GM19328 (cell line): ENCODE measurements at regions not wholly inside any gene's neighbourhood (a gene's known extent, or its start where the extent isn't known, plus 50 kb on each side); places are given as distances from the start of the nearest gene placed in this dataset.
"Not testable (repeated sequence)": the region's sequence is repeated elsewhere in the genome, so short reads cannot be mapped to it uniquely, and the experiment has no call there.

Source experiments
- ATAC-seq: cut with Tn5 transposase; IDR thresholded peaks from one replicate; pipeline ENCODE4 v1.9.1; 2021; ENCODE audit warnings: mild to moderate bottlenecking, moderate library complexity; ENCODE audit not compliant: unreplicated experiment

DNA sequence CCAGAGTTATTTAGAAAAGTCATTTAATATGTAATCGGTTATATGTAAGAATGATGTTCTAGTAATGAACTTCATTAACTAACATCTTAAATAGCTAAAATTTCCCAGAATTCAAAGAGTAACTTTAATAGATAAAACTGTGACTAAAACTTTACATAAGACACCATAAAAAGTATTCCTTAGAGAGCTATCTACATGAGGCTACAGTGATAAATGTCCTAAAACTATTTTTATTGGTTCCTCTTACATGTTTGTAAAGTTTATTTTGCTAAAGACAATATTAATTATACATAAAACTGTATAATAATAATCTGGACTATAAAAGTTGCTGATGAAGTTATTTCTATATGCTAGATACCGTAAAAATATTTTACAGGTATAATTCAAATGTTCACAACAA is 897.7 kb upstream of the EPHA5 start:
- no peak for ATAC-seq

DNA sequence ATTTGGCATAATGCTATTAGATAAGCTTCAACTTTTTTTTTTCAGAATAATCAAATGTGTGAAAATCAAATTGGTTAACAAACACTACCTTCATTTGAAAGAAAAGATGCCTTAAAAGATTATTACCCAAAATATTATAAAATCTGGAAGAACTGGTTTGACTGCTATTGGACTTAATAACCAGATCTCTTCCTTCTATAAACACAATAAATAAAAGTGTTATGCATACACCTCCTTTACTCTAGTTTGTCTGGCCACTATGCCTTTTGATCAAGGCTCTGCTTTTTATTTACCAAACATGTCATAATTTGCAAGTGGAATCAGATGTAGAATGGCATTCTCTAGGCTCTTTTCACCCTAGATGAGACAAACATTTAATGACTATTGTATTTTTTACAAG is 897.3 kb upstream of the EPHA5 start:
- no peak for ATAC-seq

DNA sequence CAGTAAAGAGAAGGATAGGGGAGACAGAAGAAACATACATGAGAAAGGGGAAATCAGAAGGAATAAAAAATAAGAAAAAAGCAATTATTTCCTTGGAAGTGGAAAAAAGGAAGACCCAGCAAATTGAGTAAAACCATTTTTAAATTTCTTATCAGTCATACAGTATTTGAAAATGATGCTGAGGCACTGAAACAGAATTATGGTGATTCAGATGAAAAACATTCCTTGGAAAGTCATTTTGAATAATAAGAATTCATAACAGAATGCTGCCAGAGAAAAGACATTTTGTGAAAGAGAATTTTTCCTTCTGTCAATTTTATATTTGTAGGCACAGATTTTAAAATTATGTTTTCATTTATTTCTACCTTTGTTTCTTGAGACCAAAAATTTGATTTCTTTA is 895.5 kb upstream of the EPHA5 start:
- no peak for ATAC-seq

DNA sequence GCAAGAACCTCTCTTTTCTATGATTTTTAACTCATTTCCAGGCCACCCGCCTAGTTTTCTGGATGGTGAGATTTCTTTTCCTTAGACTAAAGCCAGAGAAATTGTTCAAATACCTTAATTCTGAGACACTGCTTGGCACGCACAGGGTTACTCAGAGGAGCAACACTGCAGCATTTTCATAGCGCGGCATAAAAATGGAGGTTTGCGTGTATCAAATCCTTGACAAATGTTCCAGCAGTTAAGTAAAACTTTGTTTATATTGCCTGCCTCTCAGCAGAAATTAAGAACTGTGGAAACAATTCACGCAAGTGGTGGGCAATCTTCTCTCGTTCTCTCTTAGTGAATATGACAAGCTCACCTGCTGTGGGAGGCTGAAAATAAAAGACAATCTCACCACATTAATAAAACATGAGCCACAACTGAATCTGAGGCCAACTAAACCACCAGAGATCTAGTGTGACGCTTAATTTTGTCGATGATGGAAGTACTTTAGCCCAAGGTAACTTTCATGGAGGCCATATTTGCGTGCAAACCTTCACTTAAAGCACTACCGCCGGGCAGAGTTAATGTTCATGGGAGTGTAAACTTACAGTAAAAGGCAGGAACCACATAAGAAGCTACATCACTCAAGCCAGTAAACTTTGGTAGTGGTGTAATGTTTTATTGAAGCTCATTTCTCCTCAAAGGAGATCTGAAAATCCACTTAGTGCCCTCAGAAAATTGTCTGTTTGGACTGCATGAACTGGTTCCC is 894.8 kb upstream of the EPHA5 start:
- ATAC-seq = no peak

DNA sequence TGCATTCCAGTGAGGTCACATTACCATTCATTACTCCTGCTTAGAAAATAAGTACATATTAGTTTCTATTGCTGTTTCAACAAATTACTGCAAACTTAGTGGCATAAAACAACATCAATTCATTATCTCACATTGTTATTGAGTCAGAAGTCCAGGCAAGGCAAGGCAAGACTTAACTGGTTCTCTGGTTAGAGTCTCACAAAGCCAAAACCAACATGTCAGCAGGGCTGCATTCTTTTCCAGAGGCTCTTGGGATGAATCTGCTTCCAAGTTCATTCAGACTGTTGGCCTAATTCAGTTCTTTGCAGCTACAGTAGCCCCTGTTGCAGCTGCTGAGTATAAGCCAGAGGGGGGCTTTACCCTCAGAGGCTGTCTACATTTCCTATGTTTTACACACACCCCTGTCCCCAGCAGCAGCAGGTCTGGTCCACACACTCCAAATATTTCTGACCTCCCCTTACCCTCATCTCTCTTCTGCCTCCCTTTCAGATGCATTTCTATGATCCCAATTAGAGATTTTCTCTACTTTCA is 892.1 kb upstream of the EPHA5 start:
- no peak for ATAC-seq

DNA sequence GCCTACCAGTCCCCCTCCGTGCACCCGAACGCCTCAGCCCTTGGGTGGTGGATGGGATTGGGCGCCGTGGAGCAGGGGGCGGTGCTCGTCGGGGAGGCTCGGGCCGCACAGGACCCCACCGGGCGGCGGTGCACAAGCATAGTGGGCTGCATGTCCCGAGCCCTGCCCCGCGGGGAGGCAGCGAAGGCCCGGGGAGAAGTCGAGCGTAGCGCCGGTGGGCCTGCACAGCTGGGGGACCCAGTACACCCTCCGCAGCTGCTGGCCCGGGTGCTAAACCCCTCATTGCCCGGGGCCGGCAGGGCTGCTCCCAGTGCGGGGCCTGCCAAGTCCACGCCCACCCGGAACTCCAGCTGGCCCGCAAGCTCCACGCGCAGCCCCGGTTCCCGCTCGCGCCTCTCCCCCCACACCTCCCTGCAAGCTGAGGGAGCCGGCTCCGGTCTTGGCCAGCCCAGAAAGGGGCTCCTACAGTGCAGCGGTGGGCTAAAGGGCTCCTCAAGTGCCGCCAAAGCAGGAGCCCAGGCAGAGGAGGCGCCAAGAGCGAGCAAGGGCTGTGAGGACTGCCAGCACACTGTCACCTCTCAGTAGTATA is 891.3 kb upstream of the EPHA5 start:
- ATAC-seq = not testable (repeated sequence)

DNA sequence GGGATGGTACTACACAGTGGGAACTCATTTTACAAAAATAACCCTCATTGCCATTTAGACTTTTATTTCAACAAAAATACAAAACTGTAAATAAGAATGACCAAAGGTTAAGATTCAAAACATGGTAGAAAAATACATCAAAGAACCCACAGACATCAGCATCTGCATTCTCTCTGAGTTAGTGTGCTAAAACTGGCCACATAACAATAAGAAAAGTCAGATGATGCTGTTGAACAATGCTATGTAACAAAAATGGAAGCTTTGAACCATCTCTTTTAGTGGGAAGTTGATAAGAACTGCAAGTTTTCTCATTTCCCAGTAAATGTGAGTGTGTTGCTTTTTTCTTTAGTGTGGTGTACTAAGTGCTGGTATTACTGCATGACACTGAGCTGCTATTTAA is 888.4 kb upstream of the EPHA5 start:
- no peak for ATAC-seq

DNA sequence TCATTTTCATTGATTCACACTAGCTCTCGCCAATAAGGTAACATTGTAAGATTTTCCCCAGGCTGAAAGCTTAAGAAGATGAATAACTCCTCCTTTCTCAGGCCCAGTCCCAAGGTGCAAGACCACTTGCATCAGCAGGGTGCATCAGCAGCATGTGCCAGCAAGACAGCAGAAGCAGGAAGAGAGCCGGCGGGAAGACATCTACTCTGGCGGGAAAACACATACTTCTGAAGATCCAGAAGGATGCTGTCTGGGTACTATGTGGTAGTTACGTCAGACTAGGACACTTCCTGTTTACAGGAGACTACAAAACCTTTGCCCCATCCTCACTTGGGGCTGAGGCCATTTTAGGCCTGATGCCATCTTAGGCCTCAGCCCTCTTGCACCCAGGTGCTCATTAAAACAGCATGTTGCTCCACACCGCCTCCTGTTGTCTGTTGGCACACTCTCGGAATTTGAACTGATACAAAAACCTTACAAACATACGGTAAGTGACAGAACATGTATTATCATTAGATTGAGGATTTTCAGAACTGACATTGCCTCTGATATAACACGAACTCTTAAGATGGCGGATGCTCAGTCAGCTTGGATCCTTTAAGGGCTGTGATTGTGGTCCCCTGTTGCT is 886.5 kb upstream of the EPHA5 start:
- no peak for ATAC-seq

DNA sequence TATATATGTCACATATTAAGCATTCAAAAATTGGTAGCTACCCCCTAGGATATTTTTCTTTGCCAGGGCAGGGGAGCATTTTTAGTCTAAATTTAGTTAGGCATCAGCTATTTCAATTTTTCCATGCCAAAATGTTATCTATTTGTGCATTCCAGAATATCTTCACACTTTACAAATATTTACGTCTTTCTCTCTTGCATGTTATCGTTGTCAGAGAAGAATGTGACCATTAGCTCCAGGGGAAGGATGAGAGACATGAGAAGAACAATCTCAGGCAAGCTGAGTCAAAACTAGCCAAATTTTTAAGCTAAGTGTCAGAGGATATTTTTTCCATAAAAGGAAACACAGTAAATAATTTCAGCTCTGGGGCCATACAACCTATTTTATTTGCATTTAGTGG is 885.0 kb upstream of the EPHA5 start:
- no peak for ATAC-seq

DNA sequence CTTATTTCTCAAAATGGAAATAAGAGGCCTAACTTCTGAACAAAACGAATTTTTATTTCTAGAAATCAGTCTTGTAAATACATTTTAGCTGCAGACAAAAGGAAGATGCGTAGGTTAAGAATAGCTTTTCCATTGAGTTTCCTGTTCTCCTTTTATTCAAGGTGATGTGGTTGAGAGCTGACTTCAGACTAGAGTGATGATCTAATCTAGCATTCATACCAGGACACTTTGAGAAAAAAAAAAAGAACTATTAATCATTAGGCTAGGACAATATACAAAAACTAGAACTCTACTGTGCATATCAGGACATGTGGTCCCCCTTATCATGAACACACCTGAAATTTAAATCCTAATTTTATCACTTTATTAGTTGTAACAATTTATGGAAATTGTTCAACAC is 884.5 kb upstream of the EPHA5 start:
- no peak for ATAC-seq

DNA sequence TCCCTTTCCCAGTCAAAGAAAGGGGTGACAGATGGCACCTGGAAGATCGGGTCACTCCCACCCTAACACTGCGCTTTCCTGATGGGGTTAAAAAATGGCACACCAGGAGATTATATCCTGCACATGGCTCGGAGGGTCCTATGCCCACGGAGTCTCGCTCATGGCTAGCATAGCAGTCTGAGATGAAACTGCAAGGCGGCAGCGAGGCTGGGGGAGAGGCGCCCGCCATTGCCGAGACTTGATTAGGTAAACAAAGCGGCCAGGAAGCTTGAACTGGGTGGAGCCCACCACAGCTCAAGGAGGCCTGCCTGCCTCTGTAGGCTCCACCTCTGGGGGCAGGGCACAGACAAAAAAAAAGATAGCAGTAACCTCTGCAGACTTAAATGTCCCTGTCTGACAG is 875.0 kb upstream of the EPHA5 start:
- not testable (repeated sequence) for ATAC-seq

DNA sequence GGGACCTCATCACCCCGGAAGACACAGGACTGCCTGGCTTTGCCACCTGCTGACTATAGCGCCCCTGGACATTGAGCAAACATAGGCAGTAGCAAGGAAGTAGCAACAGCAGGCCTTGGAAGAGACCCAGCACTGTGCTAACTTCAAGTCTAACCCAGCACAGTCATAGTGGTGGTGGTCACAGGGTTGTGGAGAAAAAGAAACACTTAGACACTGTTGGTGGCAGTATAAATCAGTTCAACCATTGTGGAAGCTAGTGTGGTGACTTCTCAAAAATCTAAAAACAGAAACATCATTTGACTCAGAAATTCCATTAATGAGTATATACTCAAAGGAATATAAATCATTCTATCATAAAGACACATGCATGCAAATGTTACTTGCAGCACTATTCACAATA is 874.0 kb upstream of the EPHA5 start:
- no peak for ATAC-seq

DNA sequence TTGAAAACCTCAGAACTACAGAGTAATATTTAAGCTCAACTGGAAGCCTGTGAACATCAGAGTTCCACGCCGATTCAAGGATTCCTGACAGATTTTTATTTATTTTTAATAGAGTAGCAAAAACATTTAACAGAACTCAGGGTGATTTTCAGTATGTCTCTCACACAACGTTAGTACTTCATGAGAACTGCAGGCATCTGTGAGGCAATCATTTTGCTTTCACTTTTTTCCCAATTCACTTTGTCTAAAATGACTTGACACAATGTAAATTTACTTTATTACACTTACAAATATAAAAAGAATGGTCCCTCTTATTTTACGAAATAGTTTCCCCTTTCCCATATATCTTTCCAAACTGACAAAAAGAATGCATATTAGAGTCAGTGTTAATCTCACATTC is 869.5 kb upstream of the EPHA5 start:
- no peak for ATAC-seq

DNA sequence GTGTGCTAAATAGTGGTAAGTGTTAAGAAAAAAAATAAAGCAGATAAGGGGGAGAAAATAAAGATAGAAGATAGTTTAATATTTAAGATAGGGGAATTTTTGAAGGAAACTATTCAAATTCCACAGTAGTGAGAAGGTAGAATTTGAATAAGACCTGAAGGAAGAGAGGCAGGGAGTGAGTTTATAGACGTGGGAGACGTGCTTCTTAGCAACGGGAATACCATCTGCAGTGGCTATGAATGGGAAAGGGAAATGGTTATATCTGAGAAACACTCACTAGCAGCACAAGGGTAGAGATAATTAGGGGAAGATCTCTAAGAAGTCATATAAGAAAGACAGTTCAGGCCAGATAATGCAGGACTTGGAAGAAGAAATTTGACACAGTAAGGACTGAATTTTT is 854.5 kb upstream of the EPHA5 start:
- no peak for ATAC-seq

DNA sequence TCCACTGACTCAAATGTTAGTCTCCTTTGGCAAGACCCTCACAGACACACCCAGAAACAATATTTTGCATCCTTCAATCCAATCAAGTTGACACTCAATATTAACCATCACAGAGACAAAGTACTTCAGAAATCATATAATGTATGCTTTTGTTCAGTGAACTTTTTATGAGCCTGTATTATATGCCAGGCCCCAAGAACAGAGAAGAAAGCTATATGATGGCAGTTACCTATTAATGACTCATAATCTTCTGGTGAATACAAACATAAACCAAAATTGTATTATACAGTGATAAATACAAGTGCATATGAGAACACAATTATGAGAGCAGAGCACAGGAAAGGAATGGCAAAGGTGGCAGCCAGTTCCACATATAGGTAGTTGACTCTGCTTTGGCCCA is 852.0 kb upstream of the EPHA5 start:
- no peak for ATAC-seq

DNA sequence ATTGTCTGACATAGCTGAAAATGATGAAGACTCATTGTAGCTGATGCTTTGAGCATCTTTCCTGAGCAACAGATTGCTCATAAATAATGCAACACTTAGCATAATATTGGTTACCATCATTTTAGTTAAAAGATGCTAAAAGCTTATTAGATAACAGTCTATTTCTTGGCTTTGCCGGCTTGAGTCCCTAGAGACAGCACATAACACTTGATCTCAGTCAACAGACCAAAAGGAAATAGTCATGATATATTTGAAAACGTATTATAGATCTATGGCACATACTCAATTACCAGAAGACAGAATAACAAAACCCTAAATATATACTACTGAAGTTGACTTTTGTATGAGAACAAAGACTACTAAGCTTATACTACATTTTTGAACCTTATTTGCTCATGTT is 846.7 kb upstream of the EPHA5 start:
- no peak for ATAC-seq

DNA sequence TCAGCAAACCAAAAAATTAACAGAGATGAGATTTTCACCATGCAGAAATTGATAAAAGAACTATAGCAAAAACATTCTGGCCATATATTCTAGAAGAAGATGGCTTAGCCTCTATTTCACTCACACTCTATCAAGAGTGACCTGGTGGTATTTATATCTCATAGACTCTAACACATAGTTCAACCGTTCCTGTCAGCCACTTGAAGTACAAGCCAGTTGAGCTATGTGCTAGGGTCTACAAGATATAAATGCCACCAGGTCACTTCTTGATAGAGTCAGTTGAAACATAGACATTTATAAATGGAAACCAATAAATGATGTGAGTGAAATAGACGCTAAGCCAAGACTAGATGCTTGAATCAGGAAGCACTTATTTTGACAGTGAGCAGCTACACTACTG is 836.7 kb upstream of the EPHA5 start:
- ATAC-seq = no peak

DNA sequence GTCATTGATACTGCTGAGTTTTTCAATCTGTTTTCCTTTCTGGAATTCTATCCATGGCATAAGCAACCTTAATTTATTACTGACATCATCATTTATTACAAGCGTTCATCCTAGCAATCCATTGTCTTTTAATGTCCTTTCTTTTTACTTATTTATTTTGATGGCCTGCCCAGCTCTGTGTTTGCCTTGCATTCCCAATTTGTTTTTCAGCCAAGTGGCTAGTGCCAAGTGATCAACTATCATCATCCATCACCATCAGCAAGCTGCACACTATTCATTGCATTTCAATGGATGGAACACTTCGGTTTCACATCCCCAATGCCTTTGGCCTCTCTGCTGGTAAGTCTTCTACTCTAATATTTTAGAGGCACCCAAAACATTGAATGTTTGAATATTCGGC is 831.7 kb upstream of the EPHA5 start:
- ATAC-seq = no peak

DNA sequence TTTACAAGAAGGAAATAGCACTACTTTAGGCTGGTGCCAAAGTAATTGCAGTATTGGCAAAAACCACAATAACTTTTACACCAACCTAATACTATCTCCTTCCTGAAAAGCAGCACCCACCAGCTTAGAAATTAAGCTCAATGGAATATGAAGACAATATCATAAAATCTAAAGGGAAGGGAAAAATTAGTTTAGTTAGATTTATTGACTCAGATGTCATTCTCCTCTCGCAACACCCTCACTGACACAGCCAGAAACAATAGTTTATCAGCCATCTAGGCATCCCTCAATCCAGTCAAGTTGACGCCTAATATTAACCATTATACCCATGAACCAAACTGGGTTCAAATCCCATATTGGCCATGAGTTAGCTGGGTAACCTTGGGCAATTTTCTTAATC is 820.4 kb upstream of the EPHA5 start:
- no peak for ATAC-seq

DNA sequence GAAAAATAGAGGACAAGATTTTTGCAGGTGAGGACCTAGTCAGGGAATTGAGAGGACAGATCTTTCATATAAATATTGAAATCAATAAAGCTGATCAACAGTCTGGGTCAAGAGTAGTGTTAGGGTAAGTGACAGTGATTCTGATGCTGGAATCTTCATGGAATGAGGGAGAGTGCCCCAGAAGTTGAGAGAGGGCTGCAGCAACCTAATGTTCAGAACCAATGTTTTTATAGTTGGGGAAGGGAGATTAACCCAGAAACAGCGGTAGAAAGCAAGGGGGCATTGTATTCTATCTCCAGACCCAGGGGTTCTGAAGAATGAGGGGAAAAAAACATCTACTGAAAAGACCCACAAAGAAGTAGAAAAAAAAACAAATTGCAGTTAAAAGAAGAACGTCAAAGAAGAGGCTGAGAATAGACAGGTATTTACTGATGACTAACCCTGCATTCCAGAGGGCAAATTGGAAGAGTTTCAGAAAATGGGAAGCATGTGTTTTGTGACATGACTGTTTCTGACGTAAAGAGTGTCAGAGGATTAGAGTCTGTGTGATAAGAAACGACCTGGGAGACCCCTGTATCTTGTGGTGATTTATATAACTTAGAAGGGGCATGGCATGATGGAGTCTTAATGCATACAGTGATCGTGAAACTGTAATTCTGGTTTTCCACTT is 819.6 kb upstream of the EPHA5 start:
- ATAC-seq = no peak

DNA sequence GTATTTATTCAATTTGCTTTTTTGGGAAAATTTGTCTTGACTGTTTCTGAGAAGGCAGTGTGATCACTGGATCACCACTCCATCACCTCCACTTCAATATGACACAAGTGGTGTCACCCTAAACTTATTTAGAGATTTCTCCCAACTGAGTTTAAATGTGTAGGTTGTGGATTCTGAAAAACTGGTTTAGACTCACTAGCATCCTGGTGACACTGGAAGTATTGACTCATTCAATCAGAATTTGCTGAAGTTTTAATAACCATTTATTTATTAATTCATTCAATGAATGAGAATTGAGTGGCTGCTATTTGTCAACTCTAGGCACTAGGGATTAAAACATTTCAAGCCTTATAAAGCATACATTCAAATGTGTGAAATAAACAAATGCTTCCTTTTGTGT is 819.1 kb upstream of the EPHA5 start:
- no peak for ATAC-seq

DNA sequence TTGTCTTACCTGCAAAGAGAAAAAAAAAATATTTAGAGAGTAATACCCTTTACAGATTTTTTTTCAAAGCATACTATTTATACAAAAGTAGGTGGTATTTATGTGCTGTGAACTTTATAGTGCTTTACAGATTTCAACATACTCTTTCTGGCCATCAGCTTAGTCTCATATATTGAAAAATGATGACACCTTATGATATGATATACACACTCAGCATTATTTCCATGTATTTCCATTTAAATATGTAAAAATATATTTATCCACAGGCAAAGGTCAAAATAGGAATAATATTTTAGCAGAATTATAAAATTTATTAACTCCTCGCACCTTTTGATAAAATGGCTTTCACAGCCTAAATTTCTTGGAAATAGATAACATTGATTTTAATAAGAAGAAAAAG is 815.8 kb upstream of the EPHA5 start:
- ATAC-seq = no peak
